ENCODE measurements at regions not wholly inside any gene's neighbourhood (a gene's known extent, or its start where the extent isn't known, plus 50 kb on each side); places are given as distances from the start of the nearest gene placed in this dataset.

GRCh38 chr2:122875091-122875865 lies 1119.8 kb downstream of the TSN start:
- Histone ChIP-seq H3K27me3 (no peaks in the 10 kb centered on the region), H3K4me3 (no peak overlapping the region), H3K27ac (no peak overlapping the region), H3K9me3 (no peaks in the 10 kb centered on the region), H3K4me1 (no peaks in the 10 kb centered on the region), H3K36me3 (no peaks in the 10 kb centered on the region)
- DNase-seq = no peak
- intact Hi-C loops (cut with DNase I; ENCODE audit: low total_unique reads) = no loop called here
- TF ChIP-seq CTCF (IDR thresholded peaks at IDR 0.05) = no peak

- H3K36me3 ChIP-seq = no peaks in the 10 kb centered on the region
- no peak for DNase-seq
- no peaks in the 10 kb centered on the region for H3K27me3 ChIP-seq
- no peak for TF ChIP-seq CTCF (IDR thresholded peaks at IDR 0.05)
- no peaks in the 10 kb centered on the region for H3K9me3 ChIP-seq
- no peak overlapping the region for H3K4me3 ChIP-seq
- H3K4me1 ChIP-seq = no peaks in the 10 kb centered on the region
- no peak overlapping the region for H3K27ac ChIP-seq
- intact Hi-C loops (cut with DNase I; ENCODE audit: low total_unique reads) = no loop called here
Observed at GRCh38 chr2:122883849-122884248, 1128.4 kb downstream of the TSN start.

- no peak for DNase-seq
- intact Hi-C loops (cut with DNase I; ENCODE audit: low total_unique reads) = no loop called here
Observed at GRCh38 chr2:122884889-122885288, 1129.4 kb downstream of the TSN start.

GRCh38 chr2:122885436-122885835 lies 1130.0 kb downstream of the TSN start:
- DNase-seq = no peak
- Histone ChIP-seq H3K27ac (no peak overlapping the region), H3K27me3 (no peaks in the 10 kb centered on the region), H3K9me3 (no peaks in the 10 kb centered on the region), H3K4me1 (no peaks in the 10 kb centered on the region), H3K4me3 (no peak overlapping the region), H3K36me3 (no peaks in the 10 kb centered on the region)
- no peak for TF ChIP-seq CTCF (IDR thresholded peaks at IDR 0.05)
- intact Hi-C loops (cut with DNase I; ENCODE audit: low total_unique reads) = no loop called here

More at GRCh38 chr2:122884889-122885288, 1129.4 kb downstream of the TSN start:
- H3K36me3 ChIP-seq = no peaks in the 10 kb centered on the region
- H3K4me3 ChIP-seq = no peak overlapping the region
- no peaks in the 10 kb centered on the region for H3K4me1 ChIP-seq
- no peaks in the 10 kb centered on the region for H3K27me3 ChIP-seq
- no peak for TF ChIP-seq CTCF (IDR thresholded peaks at IDR 0.05)
- no peak overlapping the region for H3K27ac ChIP-seq
- H3K9me3 ChIP-seq = no peaks in the 10 kb centered on the region

- no peak for DNase-seq
- H3K27me3 ChIP-seq = no peaks in the 10 kb centered on the region
- intact Hi-C loops (cut with DNase I; ENCODE audit: low total_unique reads) = no loop called here
Observed at GRCh38 chr2:122886479-122887145, 1131.2 kb downstream of the TSN start.

More at GRCh38 chr2:122886479-122887145, 1131.2 kb downstream of the TSN start:
- Histone ChIP-seq H3K9me3 (no peaks in the 10 kb centered on the region), H3K4me3 (no peak overlapping the region), H3K4me1 (no peaks in the 10 kb centered on the region), H3K27ac (no peak overlapping the region), H3K36me3 (no peaks in the 10 kb centered on the region)
- no peak for TF ChIP-seq CTCF (IDR thresholded peaks at IDR 0.05)
